Limb (tissue), 2 donors: ENCODE measurements at regions not wholly inside any gene's neighbourhood (a gene's known extent, or its start where the extent isn't known, plus 50 kb on each side); places are given as distances from the start of the nearest gene placed in this dataset.
A peak's percentile ranks its signal among the peaks of the same experiment; 100 is the strongest.
"Not testable (repeated sequence)": the region's sequence is repeated elsewhere in the genome, so short reads cannot be mapped to it uniquely, and the experiment has no call there.

Experiments
- DNase-seq, 2 donors: peaks; one replicate each; pipeline ENCODE4 v3.0.0-alpha.2; 2016; ENCODE audit errors: extremely low spot score in 2 of 2

GRCh38 chr3:74978684-74979083, 364.2 kb upstream of the CNTN3 start:
- DNase-seq = no peak

- not testable (repeated sequence) for DNase-seq
These were observed 370.8 kb upstream of the CNTN3 start for GRCh38 chr3:74985028-74985904.

- no peak for DNase-seq
These were observed 373.6 kb upstream of the CNTN3 start for GRCh38 chr3:74988095-74988494.

- DNase-seq = no peak
These were observed 378.4 kb upstream of the CNTN3 start for GRCh38 chr3:74992898-74993297.

- no peak for DNase-seq
These were observed 386.9 kb upstream of the CNTN3 start for GRCh38 chr3:75001330-75001729.

- DNase-seq = no peak
These were observed 398.4 kb upstream of the CNTN3 start for GRCh38 chr3:75012791-75013331.

GRCh38 chr3:75014008-75014407, 399.5 kb upstream of the CNTN3 start:
- no peak for DNase-seq

- no peak for DNase-seq
These were observed 400.8 kb upstream of the CNTN3 start for GRCh38 chr3:75015280-75015679.

DNA sequence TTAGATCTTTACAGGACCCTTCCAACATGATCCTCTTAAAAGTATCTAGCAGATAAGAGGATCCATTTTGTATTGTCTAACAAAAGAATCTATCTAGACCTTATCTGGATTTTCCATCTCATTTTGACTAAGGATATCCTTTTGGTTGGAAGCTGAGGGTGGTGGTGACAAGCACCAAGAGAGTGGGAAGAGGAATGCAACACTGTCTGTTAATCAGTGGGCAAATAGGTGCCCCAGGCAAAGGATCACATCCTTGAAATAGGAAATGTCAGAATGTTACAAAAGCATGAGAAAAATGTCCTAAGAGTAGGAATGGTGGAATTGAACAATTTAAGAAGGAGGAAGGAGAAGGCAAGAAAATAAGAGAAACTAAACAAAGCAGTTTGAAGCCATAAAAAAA, 420.7 kb upstream of the CNTN3 start:
- DNase-seq = no peak

DNA sequence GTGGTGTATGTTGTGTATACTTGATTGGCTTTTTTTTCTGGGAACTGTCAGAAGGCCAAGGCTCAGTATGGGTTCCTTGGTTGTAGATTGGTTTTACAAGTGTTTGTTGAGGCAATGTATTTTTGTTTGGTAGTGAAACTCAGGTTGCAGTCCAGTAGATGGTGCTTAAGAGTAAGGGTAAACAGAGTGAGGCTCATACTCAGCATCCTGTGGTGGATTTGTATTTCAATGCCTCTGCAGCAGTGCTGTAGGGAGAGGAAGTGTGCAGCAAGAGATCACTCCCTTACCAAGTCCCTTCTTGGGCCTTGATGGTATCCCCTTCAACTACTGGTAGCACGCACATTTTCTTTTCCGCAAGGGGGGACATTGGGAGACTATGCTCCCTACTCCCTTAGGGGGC, 428.5 kb upstream of the CNTN3 start:
- no peak for DNase-seq

- DNase-seq = no peak
These were observed 434.2 kb upstream of the CNTN3 start for GRCh38 chr3:75048650-75049049.

- peak in 1 of 2 donors; percentile 40 for DNase-seq
These were observed 435.1 kb upstream of the CNTN3 start for GRCh38 chr3:75049533-75049932.

GRCh38 chr3:75059120-75059519, 444.7 kb upstream of the CNTN3 start:
- no peak for DNase-seq

- no peak for DNase-seq
These were observed 447.3 kb upstream of the CNTN3 start for GRCh38 chr3:75061806-75062205.

GRCh38 chr3:75075158-75075557, 460.7 kb upstream of the CNTN3 start:
- no peak for DNase-seq

DNA sequence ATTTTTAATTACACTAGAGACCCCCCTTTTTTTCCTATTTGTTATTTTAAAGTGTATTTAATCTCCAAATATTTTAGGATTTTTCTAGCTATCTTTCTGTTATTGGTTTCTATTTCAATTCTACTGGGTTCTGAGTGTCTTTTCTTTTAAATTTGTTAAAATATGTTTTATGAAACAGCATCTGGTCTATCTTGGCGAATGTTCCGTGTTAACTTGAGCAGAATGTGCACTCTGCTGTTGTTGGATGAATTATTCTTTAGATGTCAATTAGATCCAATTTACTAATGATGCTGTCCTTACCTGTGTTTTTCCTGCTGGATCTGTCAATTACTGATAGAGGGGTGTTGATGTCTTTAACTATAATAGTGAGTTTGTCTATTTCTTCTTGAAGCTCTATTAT, 462.0 kb upstream of the CNTN3 start:
- DNase-seq = no peak

GRCh38 chr3:75078290-75078689, 463.8 kb upstream of the CNTN3 start:
- no peak for DNase-seq

GRCh38 chr3:75082845-75083244, 468.4 kb upstream of the CNTN3 start:
- no peak for DNase-seq

- peak in 1 of 2 donors; percentile 17 for DNase-seq
These were observed 475.4 kb upstream of the CNTN3 start for GRCh38 chr3:75089841-75090240.

- peak in 1 of 2 donors; percentile 39 for DNase-seq
These were observed 487.1 kb upstream of the CNTN3 start for GRCh38 chr3:75101329-75102147.

DNA sequence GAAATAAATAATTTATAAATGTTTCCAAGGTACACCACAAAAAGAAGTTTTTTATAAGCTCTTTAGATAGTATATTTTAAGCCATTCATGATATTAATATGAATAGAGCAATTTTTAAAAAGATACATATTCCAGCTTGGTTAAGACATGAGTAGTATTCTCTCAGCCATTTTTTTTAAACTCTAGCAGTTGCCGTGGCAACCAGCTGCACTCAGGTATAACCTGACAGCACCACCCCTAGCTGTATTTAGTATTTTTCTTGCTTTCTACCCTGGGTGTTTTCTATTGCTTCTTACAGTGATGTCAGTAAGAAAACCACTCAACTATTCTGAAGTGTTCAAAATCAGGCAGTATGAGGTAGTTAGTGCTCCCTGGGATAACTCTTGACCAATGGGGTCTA, 496.3 kb upstream of the CNTN3 start:
- no peak for DNase-seq

GRCh38 chr3:75115695-75116094, 501.2 kb upstream of the CNTN3 start:
- DNase-seq = no peak
